Endodermal cell (in vitro differentiated cells): ENCODE measurements at regions not wholly inside any gene's neighbourhood (a gene's known extent, or its start where the extent isn't known, plus 50 kb on each side); places are given as distances from the start of the nearest gene placed in this dataset.

Experiments
- DNase-seq: peaks from one replicate; pipeline ENCODE4 v3.0.0-alpha.2; 2017
- H3K27ac ChIP-seq: 2 replicates; pipeline ENCODE4 v1.5.1; 2013; ENCODE audit warnings: mild to moderate bottlenecking, low read depth, low read length, moderate library complexity
- H3K27me3 ChIP-seq: 2 replicates; pipeline ENCODE4 v1.6.1; 2013; ENCODE audit warnings: mild to moderate bottlenecking, low read length, moderate library complexity; ENCODE audit not compliant: insufficient read depth, control insufficient read depth, poor library complexity, severe bottlenecking
- H3K36me3 ChIP-seq: 2 replicates; pipeline ENCODE4 v1.7.0; 2013; ENCODE audit warnings: mild to moderate bottlenecking, low read length, moderate library complexity; ENCODE audit not compliant: control insufficient read depth, insufficient read depth
- H3K4me1 ChIP-seq: one replicate; pipeline ENCODE4 v1.7.0; 2013; ENCODE audit warnings: low read length; ENCODE audit not compliant: control insufficient read depth, insufficient read depth
- H3K4me3 ChIP-seq: 2 replicates; pipeline ENCODE4 v1.5.1; 2013; ENCODE audit warnings: mild to moderate bottlenecking, low read length, moderate library complexity
- H3K9ac ChIP-seq: 2 replicates; pipeline ENCODE4 v1.6.1; 2013; ENCODE audit warnings: mild to moderate bottlenecking, low read length, moderate library complexity; ENCODE audit not compliant: poor library complexity, severe bottlenecking; ENCODE audit errors: extremely low read depth
- H3K9me3 ChIP-seq: 2 replicates; pipeline ENCODE4 v1.6.1; 2013; ENCODE audit warnings: mild to moderate bottlenecking, low read length, moderate library complexity; ENCODE audit not compliant: control insufficient read depth
- H3K27ac Mint-ChIP-seq: 2 replicates; pipeline ENCODE4 v1.8.0; 2020; ENCODE audit warnings: mixed read lengths
- H3K27me3 Mint-ChIP-seq: 2 replicates; pipeline ENCODE4 v1.8.0; 2021; ENCODE audit warnings: mild to moderate bottlenecking, mixed read lengths; ENCODE audit not compliant: insufficient read depth
- H3K36me3 Mint-ChIP-seq: 2 replicates; pipeline ENCODE4 v1.8.0; 2020; ENCODE audit warnings: low read depth, mixed read lengths
- H3K4me1 Mint-ChIP-seq: 2 replicates; pipeline ENCODE4 v1.8.0; 2020; ENCODE audit warnings: mixed read lengths
- H3K4me3 Mint-ChIP-seq: 2 replicates; pipeline ENCODE4 v1.8.0; 2020; ENCODE audit warnings: mild to moderate bottlenecking, moderate library complexity, mixed read lengths
- H3K9me3 Mint-ChIP-seq: 2 replicates; pipeline ENCODE4 v1.8.0; 2020; ENCODE audit warnings: mild to moderate bottlenecking, mixed read lengths
- CTCF ChIP-seq: fragments of 200-600 bp; sonication (generic); conservative IDR thresholded peaks from 2 replicates; pipeline ENCODE4 v1.5.0; 2021; ENCODE audit warnings: antibody characterized with exemption, mild to moderate bottlenecking
- WGBS, 2 experiments: methylation state at CpG; one replicate each; pipeline versions ENCODE4 v1.1.5 to v1.1.7; 2013; ENCODE audit warnings: missing lambda C conversion rate in 2 of 2, mixed read lengths in 1 of 2; ENCODE audit not compliant: insufficient coverage in 1 of 2, insufficient read length in 1 of 2; 5-methylcytosine and 5-hydroxymethylcytosine counted together

- Histone ChIP-seq H3K27ac (no peak overlapping the region), H3K36me3 (no peaks in the 10 kb centered on the region), H3K4me1 (no peaks in the 10 kb centered on the region), H3K9me3 (no peaks in the 10 kb centered on the region), H3K9ac (no peak overlapping the region), H3K4me3 (no peak overlapping the region), H3K27me3 (no peaks in the 10 kb centered on the region)
- no peak for DNase-seq
- H3K9me3 Mint-ChIP-seq, result no peaks in the 10 kb centered on the region
- no peaks in the 10 kb centered on the region for H3K27me3 Mint-ChIP-seq
- H3K4me1 Mint-ChIP-seq, result no peaks in the 10 kb centered on the region
- 58 to 65% methylated on average over 4 to 5 of the region's 5 CpGs for WGBS, 2 experiments
- no peaks in the 10 kb centered on the region for H3K36me3 Mint-ChIP-seq
- H3K4me3 Mint-ChIP-seq, result no peak overlapping the region
- H3K27ac Mint-ChIP-seq, result no peak overlapping the region
- TF ChIP-seq CTCF, result no peak
Observed at GRCh38 chr5:67246546-67247268, 50.1 kb upstream of the CD180 start.
